Mesendoderm (in vitro differentiated cells): ENCODE measurements at regions not wholly inside any gene's neighbourhood (a gene's known extent, or its start where the extent isn't known, plus 50 kb on each side); places are given as distances from the start of the nearest gene placed in this dataset.
A peak's percentile ranks its signal among the peaks of the same experiment; 100 is the strongest.

Source experiments
- DNase-seq: peaks from one replicate; pipeline ENCODE4 v3.0.0; 2013
- H2AK5ac ChIP-seq: 2 replicates; pipeline ENCODE4 v1.6.1; 2013; ENCODE audit warnings: low read length, inconsistent platforms
- H2BK120ac ChIP-seq: 2 replicates; pipeline ENCODE4 v1.6.1; 2013; ENCODE audit warnings: low read depth, mild to moderate bottlenecking, low read length, moderate library complexity, mixed read lengths
- H2BK15ac ChIP-seq: replicated peaks from 2 replicates; pipeline ENCODE4 v1.6.1; 2013; ENCODE audit warnings: low read depth, mild to moderate bottlenecking, moderate library complexity
- H2BK5ac ChIP-seq: 2 replicates; pipeline ENCODE4 v1.6.1; 2013; ENCODE audit warnings: low read length, inconsistent platforms
- H3K18ac ChIP-seq: 2 replicates; pipeline ENCODE4 v1.6.1; 2013; ENCODE audit warnings: mild to moderate bottlenecking, low read length, mixed read lengths
- H3K23ac ChIP-seq: one replicate; pipeline ENCODE4 v1.6.1; 2013; ENCODE audit warnings: low read length
- H3K27ac ChIP-seq: 2 replicates; pipeline ENCODE4 v1.5.1; 2013; ENCODE audit warnings: low read depth, mild to moderate bottlenecking, inconsistent platforms, low read length, moderate library complexity
- H3K27me3 ChIP-seq: 2 replicates; pipeline ENCODE4 v1.6.1; 2013; ENCODE audit warnings: low read length, control low read depth, mild to moderate bottlenecking, inconsistent platforms; ENCODE audit not compliant: insufficient read depth, poor library complexity
- H3K36me3 ChIP-seq: 2 replicates; pipeline ENCODE4 v1.6.1; 2013; ENCODE audit warnings: low read length, inconsistent platforms; ENCODE audit not compliant: control insufficient read depth, insufficient read depth
- H3K4ac ChIP-seq: one replicate; pipeline ENCODE4 v1.6.1; 2013; ENCODE audit warnings: low read depth, mild to moderate bottlenecking, low read length, moderate library complexity
- H3K4me1 ChIP-seq: 2 replicates; pipeline ENCODE4 v1.6.1; 2013; ENCODE audit warnings: low read depth, low read length, inconsistent platforms; ENCODE audit not compliant: control insufficient read depth
- H3K4me2 ChIP-seq: 2 replicates; pipeline ENCODE4 v1.6.1; 2013; ENCODE audit warnings: low read length
- H3K4me3 ChIP-seq: 2 replicates; pipeline ENCODE4 v1.5.1; 2013; ENCODE audit warnings: mild to moderate bottlenecking, low read length
- H3K56ac ChIP-seq: one replicate; pipeline ENCODE4 v1.6.1; 2013; ENCODE audit warnings: low read length
- H3K79me1 ChIP-seq: 2 replicates; pipeline ENCODE4 v1.6.1; 2013; ENCODE audit warnings: low read length, inconsistent platforms
- H3K79me2 ChIP-seq: 2 replicates; pipeline ENCODE4 v1.6.1; 2013; ENCODE audit warnings: mild to moderate bottlenecking, low read length; ENCODE audit not compliant: control insufficient read depth, insufficient read depth
- H3K9ac ChIP-seq: 2 replicates; pipeline ENCODE4 v1.6.1; 2013; ENCODE audit warnings: low read length, inconsistent platforms
- H4K5ac ChIP-seq: one replicate; pipeline ENCODE4 v1.6.1; 2013; ENCODE audit warnings: low read length
- H4K8ac ChIP-seq: one replicate; pipeline ENCODE4 v1.6.1; 2013; ENCODE audit warnings: low read depth, mild to moderate bottlenecking, control low read depth, low read length, moderate library complexity
- WGBS: extraction: QIAGEN DNeasy Blood & Tissue Kit; methylation state at CpG from one replicate; pipeline ENCODE4 v1.1.7; 2013; ENCODE audit warnings: low lambda C conversion rate, missing lambda C conversion rate; ENCODE audit not compliant: insufficient coverage; ENCODE audit errors: extremely low coverage; 5-methylcytosine and 5-hydroxymethylcytosine counted together

GRCh38 chr1:104182251-104182650, 432.6 kb downstream of the AMY1C start:
- Histone ChIP-seq H2AK5ac (no peak overlapping the region), H3K23ac (no peak overlapping the region), H3K27me3 (no peaks in the 10 kb centered on the region), H3K79me1 (no peaks in the 10 kb centered on the region), H4K5ac (no peak overlapping the region), H2BK15ac (no peak overlapping the region), H2BK5ac (no peak overlapping the region), H3K36me3 (no peaks in the 10 kb centered on the region), H4K8ac (no peak overlapping the region), H3K79me2 (no peaks in the 10 kb centered on the region), H3K9ac (no peak overlapping the region), H3K27ac (no peak overlapping the region), H3K4ac (no peak overlapping the region), H3K4me2 (no peak overlapping the region), H3K4me3 (no peak overlapping the region), H3K4me1 (no peaks in the 10 kb centered on the region), H2BK120ac (no peak overlapping the region), H3K18ac (no peak overlapping the region), H3K56ac (no peak overlapping the region)
- DNase-seq: peak; percentile 53
- no CpG with 5 or more reads among the region's 3 CpGs for WGBS

- Histone ChIP-seq H2BK15ac (no peak overlapping the region), H2BK120ac (no peak overlapping the region), H4K5ac (no peak overlapping the region), H3K27ac (no peak overlapping the region), H3K4ac (no peak overlapping the region), H3K9ac (no peak overlapping the region), H4K8ac (no peak overlapping the region), H3K36me3 (no peaks in the 10 kb centered on the region), H3K4me3 (no peak overlapping the region), H3K4me2 (no peak overlapping the region), H3K27me3 (no peaks in the 10 kb centered on the region), H2AK5ac (no peak overlapping the region), H3K18ac (no peak overlapping the region), H2BK5ac (no peak overlapping the region), H3K4me1 (no peaks in the 10 kb centered on the region), H3K79me2 (no peaks in the 10 kb centered on the region), H3K79me1 (no peaks in the 10 kb centered on the region), H3K56ac (no peak overlapping the region), H3K23ac (no peak overlapping the region)
- no CpG with 5 or more reads among the region's 1 CpG for WGBS
- DNase-seq: no peak
These were observed 439.5 kb downstream of the AMY1C start for GRCh38 chr1:104189207-104189606.

- no peak overlapping the region for H3K18ac ChIP-seq
- no peak overlapping the region for H3K4me3 ChIP-seq
- H3K79me2 ChIP-seq: no peaks in the 10 kb centered on the region
- no peaks in the 10 kb centered on the region for H3K79me1 ChIP-seq
- no peak overlapping the region for H3K27ac ChIP-seq
- H2BK15ac ChIP-seq: no peak overlapping the region
- H3K36me3 ChIP-seq: no peaks in the 10 kb centered on the region
- H4K8ac ChIP-seq: no peak overlapping the region
- no peak overlapping the region for H4K5ac ChIP-seq
- H3K56ac ChIP-seq: no peak overlapping the region
- H3K4me1 ChIP-seq: no peaks in the 10 kb centered on the region
- no peak for DNase-seq
- no peak overlapping the region for H3K4me2 ChIP-seq
- no peak overlapping the region for H2BK5ac ChIP-seq
- H3K27me3 ChIP-seq: no peaks in the 10 kb centered on the region
- H3K23ac ChIP-seq: no peak overlapping the region
- no peak overlapping the region for H2AK5ac ChIP-seq
- no CpG with 5 or more reads among the region's 1 CpG for WGBS
- no peak overlapping the region for H3K9ac ChIP-seq
- no peak overlapping the region for H2BK120ac ChIP-seq
- H3K4ac ChIP-seq: no peak overlapping the region
These were observed 441.1 kb downstream of the AMY1C start for GRCh38 chr1:104190821-104191220.

- no peak overlapping the region for H4K5ac ChIP-seq
- H3K36me3 ChIP-seq: no peaks in the 10 kb centered on the region
- H3K4me3 ChIP-seq: no peak overlapping the region
- H2AK5ac ChIP-seq: no peak overlapping the region
- no peak overlapping the region for H3K56ac ChIP-seq
- H3K79me1 ChIP-seq: no peaks in the 10 kb centered on the region
- H2BK5ac ChIP-seq: no peak overlapping the region
- no peak overlapping the region for H2BK15ac ChIP-seq
- H3K23ac ChIP-seq: no peak overlapping the region
- no peaks in the 10 kb centered on the region for H3K79me2 ChIP-seq
- no peaks in the 10 kb centered on the region for H3K4me1 ChIP-seq
- peak; percentile 39 for DNase-seq
- H3K27ac ChIP-seq: no peak overlapping the region
- no peak overlapping the region for H3K4me2 ChIP-seq
- no peak overlapping the region for H3K4ac ChIP-seq
- no peak overlapping the region for H3K9ac ChIP-seq
- no peak overlapping the region for H4K8ac ChIP-seq
- no peak overlapping the region for H2BK120ac ChIP-seq
- H3K27me3 ChIP-seq: no peaks in the 10 kb centered on the region
- no peak overlapping the region for H3K18ac ChIP-seq
These were observed 445.7 kb downstream of the AMY1C start for GRCh38 chr1:104195395-104195794.

GRCh38 chr1:104196136-104196535, 446.4 kb downstream of the AMY1C start:
- Histone ChIP-seq H2AK5ac (no peak overlapping the region), H3K23ac (no peak overlapping the region)

DNA sequence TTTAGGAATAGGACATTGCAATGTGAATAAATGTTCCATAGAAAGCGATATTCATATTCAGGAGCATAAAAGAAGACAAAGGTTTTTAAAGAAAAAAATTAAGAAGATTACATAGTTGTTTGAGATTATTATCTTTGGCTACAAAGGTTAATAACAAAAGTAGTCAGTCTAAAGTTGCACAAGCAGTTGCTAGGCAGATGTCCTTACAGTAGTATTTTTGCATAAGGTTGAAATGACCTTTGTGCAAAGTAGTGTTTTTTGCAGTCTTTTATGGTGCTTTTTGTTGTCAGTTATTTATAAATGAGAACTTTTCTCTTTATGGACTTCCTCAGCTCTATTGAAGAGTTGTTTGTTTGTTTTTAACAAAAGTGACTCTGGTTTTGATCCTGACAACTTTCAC, 447.8 kb downstream of the AMY1C start:
- no peak for DNase-seq
- Histone ChIP-seq H3K9ac (no peak overlapping the region), H3K27ac (no peak overlapping the region), H4K8ac (no peak overlapping the region), H3K36me3 (no peaks in the 10 kb centered on the region), H2BK15ac (no peak overlapping the region), H3K4ac (no peak overlapping the region), H2BK120ac (no peak overlapping the region), H4K5ac (no peak overlapping the region), H3K56ac (no peak overlapping the region), H2BK5ac (no peak overlapping the region), H2AK5ac (no peak overlapping the region), H3K4me3 (no peak overlapping the region), H3K79me1 (no peaks in the 10 kb centered on the region), H3K27me3 (no peaks in the 10 kb centered on the region), H3K23ac (no peak overlapping the region), H3K4me2 (no peak overlapping the region), H3K18ac (no peak overlapping the region), H3K4me1 (no peaks in the 10 kb centered on the region), H3K79me2 (no peaks in the 10 kb centered on the region)
- no CpG with 5 or more reads among the region's 1 CpG for WGBS

More at GRCh38 chr1:104196136-104196535, 446.4 kb downstream of the AMY1C start:
- Histone ChIP-seq H3K79me1 (no peaks in the 10 kb centered on the region), H3K4me1 (no peaks in the 10 kb centered on the region), H3K27ac (no peak overlapping the region), H3K18ac (no peak overlapping the region), H3K56ac (no peak overlapping the region), H3K27me3 (no peaks in the 10 kb centered on the region), H3K4me3 (no peak overlapping the region), H2BK5ac (no peak overlapping the region), H2BK15ac (no peak overlapping the region), H3K4ac (no peak overlapping the region), H4K8ac (no peak overlapping the region), H3K36me3 (no peaks in the 10 kb centered on the region), H3K79me2 (no peaks in the 10 kb centered on the region), H2BK120ac (no peak overlapping the region), H3K4me2 (no peak overlapping the region), H3K9ac (no peak overlapping the region), H4K5ac (no peak overlapping the region)
- DNase-seq: no peak
